ENCODE measurements at regions not wholly inside any gene's neighbourhood (a gene's known extent, or its start where the extent isn't known, plus 50 kb on each side); places are given as distances from the start of the nearest gene placed in this dataset.

DNA sequence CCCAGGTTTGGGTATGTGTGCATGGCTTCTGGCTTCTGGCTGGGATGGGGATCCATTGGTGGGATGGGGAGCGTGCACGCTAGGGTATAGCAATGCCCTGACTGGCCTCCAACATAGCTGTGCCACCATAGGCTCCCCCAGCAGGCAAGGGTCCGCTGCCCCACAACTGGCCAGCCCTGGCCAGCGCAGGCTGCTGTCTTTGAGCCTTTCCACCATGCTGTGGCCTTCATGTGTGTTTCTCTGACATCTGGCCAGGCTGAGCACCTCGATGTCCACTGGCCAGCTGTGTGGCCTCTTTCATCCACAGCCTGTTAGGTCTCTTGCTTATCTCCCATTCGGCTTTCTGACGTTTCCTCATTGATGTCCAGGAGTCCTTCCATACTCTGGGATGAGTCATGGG, 231.3 kb downstream of the NDUFA10 start:
- TF ChIP-seq, protein P1, sequence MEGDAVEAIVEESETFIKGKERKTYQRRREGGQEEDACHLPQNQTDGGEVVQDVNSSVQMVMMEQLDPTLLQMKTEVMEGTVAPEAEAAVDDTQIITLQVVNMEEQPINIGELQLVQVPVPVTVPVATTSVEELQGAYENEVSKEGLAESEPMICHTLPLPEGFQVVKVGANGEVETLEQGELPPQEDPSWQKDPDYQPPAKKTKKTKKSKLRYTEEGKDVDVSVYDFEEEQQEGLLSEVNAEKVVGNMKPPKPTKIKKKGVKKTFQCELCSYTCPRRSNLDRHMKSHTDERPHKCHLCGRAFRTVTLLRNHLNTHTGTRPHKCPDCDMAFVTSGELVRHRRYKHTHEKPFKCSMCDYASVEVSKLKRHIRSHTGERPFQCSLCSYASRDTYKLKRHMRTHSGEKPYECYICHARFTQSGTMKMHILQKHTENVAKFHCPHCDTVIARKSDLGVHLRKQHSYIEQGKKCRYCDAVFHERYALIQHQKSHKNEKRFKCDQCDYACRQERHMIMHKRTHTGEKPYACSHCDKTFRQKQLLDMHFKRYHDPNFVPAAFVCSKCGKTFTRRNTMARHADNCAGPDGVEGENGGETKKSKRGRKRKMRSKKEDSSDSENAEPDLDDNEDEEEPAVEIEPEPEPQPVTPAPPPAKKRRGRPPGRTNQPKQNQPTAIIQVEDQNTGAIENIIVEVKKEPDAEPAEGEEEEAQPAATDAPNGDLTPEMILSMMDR (IDR thresholded peaks at IDR 0.05): no peak
- TF ChIP-seq POLR2A (IDR thresholded peaks at IDR 0.05): no peak

Data from tibial nerve (tissue), 3 donors.